GM23248 (cell line): ENCODE measurements at regions not wholly inside any gene's neighbourhood (a gene's known extent, or its start where the extent isn't known, plus 50 kb on each side); places are given as distances from the start of the nearest gene placed in this dataset.

Experiments
- EZH2 ChIP-seq: fragments of 200-600 bp; sonication (generic); IDR thresholded peaks from 2 replicates; pipeline ENCODE4 v1.6.1; 2018; ENCODE audit warnings: antibody characterized with exemption, mild to moderate bottlenecking; ENCODE audit not compliant: insufficient read depth, poor library complexity, severe bottlenecking
- EZH2phosphoT487 ChIP-seq: fragments of 200-600 bp; sonication (generic); IDR thresholded peaks from 2 replicates; pipeline ENCODE4 v1.6.1; 2018; ENCODE audit warnings: antibody characterized with exemption, moderate library complexity, mild to moderate bottlenecking, low read depth; ENCODE audit not compliant: insufficient read depth

GRCh38 chr20:11745145-11745544 lies 172.5 kb upstream of the BTBD3 start:
- TF ChIP-seq EZH2phosphoT487 = no peak
- TF ChIP-seq EZH2 = no peak
